Pulmonary artery endothelial cell (primary cell): ENCODE measurements at regions not wholly inside any gene's neighbourhood (a gene's known extent, or its start where the extent isn't known, plus 50 kb on each side); places are given as distances from the start of the nearest gene placed in this dataset.
"Not testable (repeated sequence)": the region's sequence is repeated elsewhere in the genome, so short reads cannot be mapped to it uniquely, and the experiment has no call there.

Source experiments
- DNase-seq: peaks from one replicate; pipeline ENCODE4 v3.0.0-alpha.2; 2011; ENCODE audit warnings: low read depth, low spot score

DNA sequence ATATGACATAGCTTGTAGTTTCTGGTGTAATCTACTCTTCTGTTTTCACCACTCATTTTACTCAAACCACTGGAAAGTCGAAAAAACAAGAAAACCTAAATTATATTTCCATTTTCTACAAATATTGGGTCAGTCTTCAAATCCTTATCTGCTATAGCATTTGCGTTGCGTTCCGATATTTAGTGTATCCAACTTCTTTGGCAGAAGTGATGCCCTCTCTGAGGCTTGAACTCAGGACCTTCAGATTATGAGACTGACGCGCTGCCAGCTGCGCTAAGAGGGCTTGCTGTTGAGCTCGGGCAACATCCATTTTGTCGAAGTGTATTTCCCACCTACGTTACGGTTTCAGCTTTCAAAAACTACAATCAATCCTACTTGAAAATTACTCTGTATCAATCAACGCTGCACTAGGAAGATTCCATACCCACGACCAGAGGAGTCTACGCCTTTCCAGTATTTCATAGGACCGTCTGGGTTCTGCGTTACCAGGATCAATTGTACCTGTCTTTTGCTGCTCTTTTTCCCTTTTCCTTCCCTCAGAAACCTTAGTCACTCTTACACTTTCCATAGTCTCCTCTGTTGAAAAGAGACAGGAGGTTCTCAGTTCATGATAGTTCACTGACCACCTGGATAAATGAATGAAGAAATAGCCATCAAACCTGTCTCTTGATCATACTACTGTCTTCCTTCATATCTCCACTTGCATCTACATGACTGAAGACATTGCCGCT is 140.5 kb upstream of the ZNF322 start:
- not testable (repeated sequence) for DNase-seq

DNA sequence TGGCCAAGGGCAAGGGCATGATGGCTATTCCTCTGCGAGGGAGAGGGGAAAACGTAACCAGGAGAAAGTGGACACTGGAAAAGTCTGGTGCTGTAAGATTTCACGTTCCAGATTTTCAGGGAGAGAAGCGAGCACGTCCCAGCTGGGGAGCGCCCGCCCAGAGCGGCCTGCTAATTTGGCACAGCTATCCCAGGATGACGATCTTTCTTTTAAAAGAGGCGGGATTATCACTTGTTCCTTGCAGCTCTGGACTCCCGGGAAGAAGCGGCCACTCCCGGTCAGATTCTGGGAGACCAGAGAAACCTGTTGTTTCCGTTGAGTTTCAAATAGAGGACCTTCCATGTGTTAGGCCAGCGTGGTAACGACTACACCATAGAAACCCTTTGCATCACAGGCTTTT is 144.2 kb upstream of the ZNF322 start:
- not testable (repeated sequence) for DNase-seq

DNA sequence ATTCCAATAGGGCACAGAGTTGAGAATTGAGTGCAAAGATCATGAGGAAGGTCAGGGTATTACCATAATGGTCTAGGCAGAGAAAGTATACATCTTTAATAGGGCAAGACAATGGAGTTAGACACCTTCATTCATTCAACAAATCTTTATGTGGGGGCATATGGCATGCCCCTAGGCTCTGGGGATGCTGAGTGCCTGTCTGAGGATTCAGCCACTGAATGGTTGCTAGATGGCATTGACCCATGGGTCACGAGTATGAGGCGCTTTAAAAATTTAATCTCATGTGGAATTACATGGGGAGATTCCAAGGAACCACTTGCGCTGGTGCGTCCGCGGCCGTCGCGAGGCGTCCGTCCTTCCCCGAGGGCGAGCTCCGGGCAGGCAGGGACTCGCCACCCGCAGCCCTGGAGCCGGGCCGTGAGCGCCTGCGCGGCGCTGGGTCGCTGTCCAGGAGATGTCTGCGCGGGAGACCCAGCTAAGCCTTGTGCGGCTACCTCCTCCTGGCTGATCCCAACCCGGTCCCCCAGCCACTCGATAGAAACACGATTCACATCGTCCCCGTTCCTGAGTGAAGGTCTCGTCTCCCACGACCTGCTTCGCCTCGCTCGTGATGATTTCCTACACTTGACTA is 152.1 kb upstream of the ZNF322 start:
- DNase-seq: not testable (repeated sequence)

DNA sequence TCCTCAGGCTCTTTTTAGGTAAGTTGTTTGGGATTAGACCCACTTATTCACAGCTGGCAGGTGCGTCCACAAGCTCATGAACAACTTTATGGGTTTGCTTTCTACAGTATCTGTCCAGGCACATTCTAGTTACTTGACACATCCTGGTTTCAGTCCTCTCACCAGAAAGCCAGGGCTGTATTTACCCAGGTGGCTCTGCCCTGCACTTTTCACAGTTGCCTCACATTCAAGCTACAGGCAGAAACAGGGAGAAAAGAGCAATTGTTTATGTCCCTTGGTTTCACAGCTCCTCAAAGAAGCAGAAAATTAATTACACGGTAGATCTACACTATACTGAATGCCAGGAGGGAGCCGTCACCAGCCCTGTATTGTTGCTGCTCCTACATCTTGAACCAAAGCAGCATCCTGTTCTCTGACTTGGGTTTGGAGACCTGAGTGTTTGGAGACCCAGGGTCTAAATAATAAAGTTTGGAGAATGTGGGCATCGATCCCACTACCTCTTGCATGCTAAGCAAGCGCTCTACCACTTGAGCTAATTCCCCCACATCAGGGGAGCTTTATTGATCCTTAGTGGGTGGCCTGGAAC is 159.2 kb upstream of the ZNF322 start:
- not testable (repeated sequence) for DNase-seq

DNA sequence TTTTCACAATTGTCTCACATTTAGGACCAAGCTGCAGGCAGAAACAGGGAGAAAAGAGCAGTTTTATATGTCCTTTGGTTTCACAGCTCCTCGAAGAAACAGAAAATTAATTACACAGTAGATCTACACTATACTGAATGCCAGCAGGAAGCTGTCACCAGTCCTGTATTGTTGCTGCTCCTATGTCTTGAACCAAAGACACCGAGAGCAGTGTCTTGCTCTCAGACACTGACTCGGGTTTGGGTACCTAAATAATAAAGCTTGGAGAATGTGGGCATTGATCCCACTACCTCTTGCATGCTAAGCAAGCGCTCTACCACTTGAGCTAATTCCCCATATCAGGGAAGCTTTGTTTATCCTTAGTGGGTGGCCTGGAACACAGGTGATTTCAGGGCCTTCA is 168.4 kb upstream of the ZNF322 start:
- not testable (repeated sequence) for DNase-seq

DNA sequence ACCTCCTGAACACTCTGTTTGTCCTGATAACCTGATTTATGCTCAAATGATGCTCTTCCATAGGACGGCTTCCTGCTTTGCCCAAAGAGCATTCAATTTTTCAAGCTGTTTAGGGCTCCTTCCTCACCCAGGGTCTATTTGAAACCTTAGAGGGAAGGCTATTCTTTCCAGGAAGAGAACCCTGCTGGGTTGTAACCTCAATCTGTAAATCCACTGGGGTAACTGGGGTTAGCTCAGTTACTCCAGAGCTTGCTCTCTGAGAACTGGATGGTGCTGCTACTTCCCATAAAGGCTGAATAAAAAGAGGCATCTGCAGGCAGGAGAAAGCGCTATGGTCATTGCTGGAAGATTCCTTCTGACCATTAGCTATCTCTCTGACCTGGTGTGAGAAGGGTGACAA is 169.9 kb upstream of the ZNF322 start:
- not testable (repeated sequence) for DNase-seq

DNA sequence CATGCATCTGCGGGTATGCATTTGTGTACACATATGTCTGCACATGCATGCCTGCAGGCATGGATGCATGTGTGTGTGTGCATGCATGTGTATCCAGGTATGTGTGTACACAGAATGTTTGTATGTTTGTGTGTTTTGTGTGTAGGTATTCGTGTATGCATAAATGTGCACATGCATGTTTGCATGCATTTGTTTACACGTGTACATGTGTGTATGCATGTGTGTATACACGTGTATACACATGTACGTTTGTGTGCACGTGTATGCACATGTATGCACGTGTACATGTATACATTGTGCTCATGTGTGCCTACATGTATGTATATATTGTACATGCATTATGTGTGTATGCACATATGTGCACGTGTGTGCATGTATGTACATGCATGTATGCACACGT is 171.4 kb upstream of the ZNF322 start:
- DNase-seq: not testable (repeated sequence)

DNA sequence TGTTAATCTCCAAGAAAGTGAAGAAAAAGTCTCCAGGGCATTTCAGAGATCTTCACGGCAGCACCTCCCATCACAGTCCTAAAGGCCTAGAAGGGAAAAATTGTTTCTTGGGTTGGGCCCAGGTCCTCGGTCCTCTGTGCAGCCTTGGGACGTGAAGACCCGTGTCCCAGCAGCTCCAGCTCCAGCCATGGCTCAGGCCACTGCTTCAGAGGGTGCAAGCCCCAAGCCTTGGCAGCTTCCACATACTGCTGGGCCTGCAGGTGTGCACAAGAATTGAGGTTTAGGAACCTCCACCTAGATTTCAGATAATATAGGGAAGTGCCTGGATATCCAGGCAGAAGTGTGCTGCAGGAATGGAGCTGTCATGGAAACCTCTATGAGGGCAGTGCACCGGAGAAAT is 176.2 kb upstream of the ZNF322 start:
- not testable (repeated sequence) for DNase-seq

DNA sequence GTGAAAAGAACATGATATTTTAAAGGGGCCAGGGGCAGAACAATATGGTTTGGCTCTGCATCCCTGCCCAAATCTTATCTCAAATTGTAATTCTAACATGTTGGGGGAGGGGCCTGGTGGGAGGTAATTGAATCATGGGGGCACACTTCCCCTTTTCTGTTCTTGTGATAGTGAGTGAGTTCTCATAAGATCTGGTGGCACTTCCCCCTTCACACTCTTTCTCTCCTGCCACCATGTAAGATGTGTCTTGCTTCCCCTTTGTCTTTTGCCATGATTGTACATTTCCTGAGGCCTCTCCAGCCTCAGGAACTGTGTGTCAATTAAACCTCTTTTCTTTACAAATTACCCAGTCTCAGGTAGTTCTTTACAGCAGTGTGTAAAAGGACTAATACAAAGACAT is 177.1 kb upstream of the ZNF322 start:
- not testable (repeated sequence) for DNase-seq

DNA sequence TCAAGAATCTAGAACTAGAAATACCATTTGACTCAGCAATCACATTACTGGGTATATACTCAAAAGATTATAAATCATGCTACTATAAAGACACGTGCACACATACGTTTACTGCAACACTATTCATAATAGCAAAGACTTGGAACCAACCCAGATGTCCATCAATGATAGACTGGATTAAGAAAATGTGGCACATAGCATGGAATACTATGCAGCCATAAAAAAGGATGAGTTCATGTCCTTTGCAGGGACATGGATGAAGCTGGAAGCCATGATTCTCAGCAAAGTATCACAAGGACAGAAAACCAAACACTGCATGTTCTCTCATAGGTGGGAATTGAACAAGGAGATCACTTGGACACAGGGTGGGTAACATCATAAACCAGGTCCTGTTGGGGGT is 185.3 kb upstream of the ZNF322 start:
- not testable (repeated sequence) for DNase-seq

DNA sequence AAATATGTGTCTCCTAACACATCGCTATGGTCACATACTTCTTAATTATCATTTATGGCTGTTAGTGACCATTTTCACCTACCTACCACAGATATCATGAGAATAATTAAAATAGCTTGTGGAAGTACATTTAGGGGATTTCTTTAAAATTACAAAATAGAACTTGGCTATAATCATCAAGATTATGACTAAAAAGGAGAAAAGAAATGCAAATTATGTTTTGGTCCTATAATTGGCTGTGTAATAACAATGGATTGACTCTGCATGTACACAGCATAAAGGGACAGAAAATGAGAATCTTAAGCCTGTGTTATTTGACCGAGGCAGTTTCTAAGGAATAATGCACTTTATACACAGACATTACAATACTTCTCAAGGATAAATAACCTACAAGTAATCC is 197.7 kb upstream of the ZNF322 start:
- DNase-seq: not testable (repeated sequence)

DNA sequence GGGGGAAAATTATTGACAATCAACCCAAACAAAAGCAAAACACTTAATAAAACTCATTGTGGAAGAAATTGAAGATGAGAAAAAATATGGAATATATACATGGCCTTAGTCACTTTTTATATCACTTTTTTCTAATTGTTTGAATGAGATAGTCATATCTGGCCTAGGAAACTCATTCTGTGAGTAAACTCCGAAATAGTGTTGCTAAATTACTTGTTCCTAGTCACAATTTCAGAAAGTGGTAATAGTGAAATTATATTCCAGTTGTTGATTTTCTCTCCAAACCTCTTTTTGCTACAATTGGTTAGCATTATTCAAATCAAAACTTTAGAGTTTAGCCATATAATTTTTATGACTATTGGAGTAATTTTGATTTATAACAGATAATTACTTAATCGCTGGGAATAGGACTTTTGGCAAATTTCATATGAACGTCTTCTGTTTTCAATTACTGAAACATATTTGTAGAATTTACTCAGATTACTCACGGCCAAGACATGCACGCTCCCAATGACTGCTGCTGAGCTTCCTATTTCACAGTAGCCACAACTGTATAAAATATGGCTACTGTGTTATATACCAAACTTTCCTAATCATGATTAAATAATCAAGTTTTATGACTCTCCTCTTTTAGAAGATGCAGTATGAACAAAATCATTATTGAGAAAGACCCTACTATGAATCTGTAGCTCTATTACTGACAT is 199.7 kb upstream of the ZNF322 start:
- not testable (repeated sequence) for DNase-seq

DNA sequence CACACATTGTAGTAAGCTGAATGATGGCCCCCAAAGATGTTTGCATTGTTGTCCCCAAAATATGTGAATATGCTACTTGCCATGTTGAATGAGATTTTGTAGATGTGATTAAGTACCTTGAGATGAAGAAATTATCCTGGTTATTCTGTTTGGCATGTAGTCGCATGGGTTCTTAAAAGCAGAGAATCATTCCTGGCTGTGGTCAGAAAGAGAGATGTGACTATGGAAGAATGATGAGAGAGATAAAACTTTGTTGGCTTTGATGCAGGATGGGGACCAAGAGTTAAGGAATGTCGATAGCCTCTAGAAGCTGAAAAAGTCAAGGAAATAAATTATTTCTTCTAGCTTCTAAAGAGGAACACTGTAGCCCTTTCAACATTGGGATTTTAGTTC is 200.2 kb upstream of the ZNF322 start:
- DNase-seq: not testable (repeated sequence)

DNA sequence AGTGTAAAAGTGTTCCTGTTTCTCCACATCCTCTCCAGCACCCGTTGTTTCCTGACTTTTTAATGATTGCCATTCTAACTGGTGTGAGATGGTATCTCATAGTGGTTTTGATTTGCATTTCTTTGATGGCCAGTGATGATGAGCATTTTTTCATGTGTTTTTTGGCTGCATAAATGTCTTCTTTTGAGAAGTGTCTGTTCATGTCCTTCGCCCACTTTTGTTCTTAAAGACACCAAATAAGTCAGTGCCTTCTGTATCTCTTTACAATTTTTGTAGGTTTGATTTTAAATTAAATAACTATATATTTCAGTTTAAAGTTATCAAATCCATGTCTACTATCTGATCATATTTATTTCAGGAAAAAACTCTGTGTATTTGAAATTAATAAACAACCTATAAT is 202.4 kb upstream of the ZNF322 start:
- not testable (repeated sequence) for DNase-seq

DNA sequence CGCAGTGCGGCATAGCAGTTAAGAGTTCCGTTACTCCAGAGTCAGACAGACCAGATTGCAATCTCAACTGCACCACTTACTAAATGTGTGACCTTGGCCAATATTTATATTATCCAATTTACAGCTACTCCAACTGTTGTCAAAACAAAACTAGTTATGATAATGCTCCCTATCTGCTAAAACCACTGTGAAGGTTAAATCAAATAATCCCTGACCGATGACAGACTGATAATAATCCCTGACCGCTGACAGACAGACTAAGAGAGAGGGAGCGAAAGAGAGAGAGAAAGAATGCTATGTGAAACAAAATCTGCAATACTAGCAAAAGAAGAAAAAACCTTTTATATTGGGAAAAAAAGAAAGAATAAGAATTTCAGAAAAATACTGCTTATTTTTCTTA is 204.1 kb upstream of the ZNF322 start:
- not testable (repeated sequence) for DNase-seq

DNA sequence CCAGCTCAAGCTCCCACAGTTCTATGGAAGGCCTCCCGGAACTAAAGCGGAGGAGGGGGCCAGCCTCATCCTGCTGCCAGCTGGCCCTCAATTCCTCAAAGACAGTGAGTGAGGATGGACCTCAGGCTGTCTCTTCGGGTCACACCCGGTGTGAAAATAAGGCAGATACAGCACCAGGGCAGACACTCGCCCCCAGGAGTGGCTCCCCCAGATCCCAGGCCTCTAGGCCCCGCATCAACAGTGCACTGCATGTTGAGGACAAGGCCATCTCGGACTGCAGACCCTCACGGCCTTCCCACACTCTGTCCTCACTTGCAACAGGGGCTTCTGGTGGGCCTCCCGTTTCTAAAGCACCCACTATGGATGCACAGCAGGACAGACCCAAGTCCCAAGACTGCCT is 239.2 kb upstream of the ZNF322 start:
- DNase-seq: not testable (repeated sequence)

DNA sequence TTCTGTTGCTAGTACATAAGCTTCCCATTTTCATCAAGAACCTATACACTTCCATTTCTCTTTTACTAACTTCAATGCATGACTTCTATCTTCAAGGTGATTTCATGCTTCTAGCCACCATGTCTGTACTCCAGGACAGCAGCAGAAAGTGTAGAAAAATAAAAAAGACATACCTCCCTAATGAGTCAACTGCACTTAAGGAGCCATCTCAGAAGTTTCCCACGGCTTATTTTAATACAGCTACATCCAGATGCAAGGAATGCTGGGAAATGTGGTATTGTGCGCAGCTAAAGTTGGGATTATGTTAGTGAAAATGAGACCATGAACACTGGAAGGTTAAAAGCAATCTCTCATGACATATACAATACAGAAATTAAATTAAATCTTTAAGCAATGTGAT is 264.7 kb upstream of the ZNF322 start:
- not testable (repeated sequence) for DNase-seq

DNA sequence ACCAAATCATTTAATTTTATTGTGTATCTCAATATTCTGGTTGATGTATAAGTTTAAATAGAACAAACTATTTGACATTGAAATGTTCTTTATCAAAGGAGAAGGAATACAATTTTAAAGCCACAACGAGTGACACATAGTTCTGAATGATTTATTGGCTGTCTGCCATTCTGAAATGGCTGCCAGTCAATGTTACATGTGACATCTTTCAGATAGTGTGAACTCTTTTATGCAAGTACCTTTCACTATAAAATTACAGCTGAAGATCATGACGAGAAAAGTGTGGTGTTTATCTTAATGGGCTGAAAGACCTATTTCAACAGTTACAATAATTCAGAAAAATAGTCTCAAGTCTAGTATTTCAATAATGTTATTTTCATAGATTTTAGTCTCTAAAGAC is 268.6 kb upstream of the ZNF322 start:
- DNase-seq: not testable (repeated sequence)

DNA sequence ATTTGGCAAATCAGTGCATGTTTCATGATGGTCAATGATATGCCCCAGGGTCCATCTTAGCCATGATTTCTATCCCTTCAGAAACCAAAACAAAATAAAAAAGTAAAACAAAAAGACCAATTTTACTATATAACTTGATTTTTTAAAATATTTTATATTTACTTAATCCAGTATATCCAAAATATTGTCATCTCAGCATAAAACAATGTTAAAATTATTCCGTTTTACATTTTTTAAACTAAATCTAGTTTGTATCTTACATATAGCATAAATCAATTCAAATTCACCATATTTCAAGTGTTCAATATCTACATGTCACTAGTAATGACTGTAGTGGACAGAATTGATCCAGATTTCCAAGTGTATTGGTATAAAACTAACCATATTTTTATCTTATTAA is 277.7 kb upstream of the ZNF322 start:
- DNase-seq: not testable (repeated sequence)

DNA sequence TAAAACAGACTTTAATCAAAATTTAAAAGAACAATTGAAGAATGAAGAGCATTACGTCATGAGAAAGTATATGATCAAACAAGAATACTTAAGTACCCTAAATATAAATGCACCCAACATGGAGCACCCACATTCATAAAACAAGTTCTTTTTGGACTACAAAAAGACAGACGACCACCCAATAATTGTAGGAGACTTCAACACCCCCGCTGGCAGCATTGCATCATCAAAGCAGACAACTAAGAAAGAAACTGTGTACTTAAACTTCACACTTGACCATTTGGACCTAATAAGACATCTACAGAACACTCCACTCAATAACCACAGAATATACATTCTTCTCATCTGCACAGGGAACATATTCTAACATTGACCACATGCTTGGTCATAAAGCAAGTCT is 291.7 kb upstream of the ZNF322 start:
- not testable (repeated sequence) for DNase-seq

DNA sequence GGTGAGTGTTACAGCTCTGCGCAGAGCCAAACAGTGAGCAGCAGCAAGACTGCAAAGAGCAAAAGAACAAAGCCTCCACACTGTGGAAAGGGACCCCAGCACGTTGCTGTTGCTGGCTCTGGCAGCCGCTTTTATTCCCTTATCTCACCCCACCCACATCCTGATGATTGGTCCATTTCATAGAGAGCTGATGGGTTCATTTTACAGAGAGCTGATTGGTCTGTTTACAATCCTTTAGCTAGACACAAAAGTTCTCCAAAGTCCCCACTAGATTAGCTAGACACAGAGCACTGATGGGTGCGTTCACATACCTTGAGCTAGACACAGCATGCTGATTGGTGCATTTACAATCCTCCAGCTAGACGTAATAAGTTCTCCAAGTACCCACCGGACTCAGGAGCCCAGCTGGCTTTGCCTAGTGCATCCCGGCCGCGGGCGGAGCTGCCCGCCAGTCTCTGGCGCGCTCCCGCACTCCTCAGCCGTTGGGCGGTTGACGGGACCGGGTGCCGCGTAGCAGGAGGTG is 291.4 kb upstream of the PRSS16 start:
- DNase-seq: peak; percentile 22
